ENCODE measurements at regions not wholly inside any gene's neighbourhood (a gene's known extent, or its start where the extent isn't known, plus 50 kb on each side); places are given as distances from the start of the nearest gene placed in this dataset.

GRCh38 chr7:19268737-19269136 lies 123.5 kb upstream of the FERD3L start:
- Histone ChIP-seq H3K4me1 (ENCODE audit: control insufficient read depth in 1 of 2, low read depth in 2 of 2) (no peaks in the 10 kb centered on the region), H3K4me3 (no peak overlapping the region), H3K36me3 (no peaks in the 10 kb centered on the region), H3K27ac (no peak overlapping the region), H3K9me3 (no peaks in the 10 kb centered on the region), H3K27me3 (replicated peaks; ENCODE audit: insufficient read depth) (no peaks in the 10 kb centered on the region)
- ATAC-seq (ENCODE audit: insufficient number of reproducible peaks, low FRiP score, low read depth) = no peak
- DNase-seq (ENCODE audit: low spot score) = no peak
- no peak for TF ChIP-seq CTCF (IDR thresholded peaks at IDR 0.05)

GRCh38 chr7:19262826-19263225 lies 117.6 kb upstream of the FERD3L start:
- TF ChIP-seq CTCF (IDR thresholded peaks at IDR 0.05) = no peak
- no peak overlapping the region for H3K4me3 ChIP-seq

GRCh38 chr7:19249281-19249680 lies 104.1 kb upstream of the FERD3L start:
- Histone ChIP-seq H3K9me3 (no peaks in the 10 kb centered on the region), H3K27me3 (replicated peaks; ENCODE audit: insufficient read depth) (no peaks in the 10 kb centered on the region), H3K36me3 (no peaks in the 10 kb centered on the region), H3K4me1 (ENCODE audit: control insufficient read depth in 1 of 2, low read depth in 2 of 2) (no peaks in the 10 kb centered on the region), H3K4me3 (no peak overlapping the region), H3K27ac (no peak overlapping the region)
- no peak for ATAC-seq (ENCODE audit: insufficient number of reproducible peaks, low FRiP score, low read depth)
- no peak for TF ChIP-seq CTCF (IDR thresholded peaks at IDR 0.05)
- DNase-seq (ENCODE audit: low spot score) = no peak

More at GRCh38 chr7:19262826-19263225, 117.6 kb upstream of the FERD3L start:
- H3K9me3 ChIP-seq = no peaks in the 10 kb centered on the region
- DNase-seq (ENCODE audit: low spot score) = no peak
- H3K4me1 ChIP-seq (ENCODE audit: control insufficient read depth in 1 of 2, low read depth in 2 of 2) = no peaks in the 10 kb centered on the region
- no peaks in the 10 kb centered on the region for H3K27me3 ChIP-seq (replicated peaks; ENCODE audit: insufficient read depth)
- no peak overlapping the region for H3K27ac ChIP-seq
- ATAC-seq (ENCODE audit: insufficient number of reproducible peaks, low FRiP score, low read depth) = no peak
- H3K36me3 ChIP-seq = no peaks in the 10 kb centered on the region

GRCh38 chr7:19248681-19249080 lies 103.5 kb upstream of the FERD3L start:
- Histone ChIP-seq H3K4me3 (no peak overlapping the region), H3K4me1 (ENCODE audit: control insufficient read depth in 1 of 2, low read depth in 2 of 2) (no peaks in the 10 kb centered on the region), H3K27me3 (replicated peaks; ENCODE audit: insufficient read depth) (no peaks in the 10 kb centered on the region), H3K36me3 (no peaks in the 10 kb centered on the region), H3K27ac (no peak overlapping the region), H3K9me3 (no peaks in the 10 kb centered on the region)
- ATAC-seq (ENCODE audit: insufficient number of reproducible peaks, low FRiP score, low read depth) (no peak), DNase-seq (ENCODE audit: low spot score) (no peak)
- TF ChIP-seq CTCF (IDR thresholded peaks at IDR 0.05) = no peak

- no peak overlapping the region for H3K27ac ChIP-seq
- no peak for ATAC-seq (ENCODE audit: insufficient number of reproducible peaks, low FRiP score, low read depth)
- TF ChIP-seq CTCF (IDR thresholded peaks at IDR 0.05) = no peak
- H3K36me3 ChIP-seq = no peaks in the 10 kb centered on the region
- no peaks in the 10 kb centered on the region for H3K9me3 ChIP-seq
- H3K4me3 ChIP-seq = no peak overlapping the region
- H3K4me1 ChIP-seq (ENCODE audit: control insufficient read depth in 1 of 2, low read depth in 2 of 2) = no peaks in the 10 kb centered on the region
- no peaks in the 10 kb centered on the region for H3K27me3 ChIP-seq (replicated peaks; ENCODE audit: insufficient read depth)
- no peak for DNase-seq (ENCODE audit: low spot score)
Measured at GRCh38 chr7:19248115-19248514, 102.9 kb upstream of the FERD3L start.

Measured in thoracic aorta (tissue), 2 donors.